Keratinocyte (primary cell): ENCODE measurements at regions not wholly inside any gene's neighbourhood (a gene's known extent, or its start where the extent isn't known, plus 50 kb on each side); places are given as distances from the start of the nearest gene placed in this dataset.

Experiments used
- CTCF ChIP-seq, 3 experiments: IDR thresholded peaks in 1 of 3; conservative IDR thresholded peaks in 1 of 3; optimal IDR thresholded peaks in 1 of 3; 2 replicates in 2 of 3; 3 replicates in 1 of 3; pipeline versions ENCODE3 to v1.5.1; 2011; ENCODE audit warnings: low read length in 3 of 3, mild to moderate bottlenecking in 3 of 3, moderate library complexity in 2 of 3, control low read depth in 1 of 3, inconsistent platforms in 1 of 3; ENCODE audit not compliant: insufficient read depth in 2 of 3; ENCODE audit errors: extremely low read depth in 1 of 3
- EZH2 ChIP-seq: IDR thresholded peaks from one replicate; pipeline ENCODE4 v1.6.1; 2012; ENCODE audit warnings: inconsistent platforms, mild to moderate bottlenecking, low read length, moderate library complexity

DNA sequence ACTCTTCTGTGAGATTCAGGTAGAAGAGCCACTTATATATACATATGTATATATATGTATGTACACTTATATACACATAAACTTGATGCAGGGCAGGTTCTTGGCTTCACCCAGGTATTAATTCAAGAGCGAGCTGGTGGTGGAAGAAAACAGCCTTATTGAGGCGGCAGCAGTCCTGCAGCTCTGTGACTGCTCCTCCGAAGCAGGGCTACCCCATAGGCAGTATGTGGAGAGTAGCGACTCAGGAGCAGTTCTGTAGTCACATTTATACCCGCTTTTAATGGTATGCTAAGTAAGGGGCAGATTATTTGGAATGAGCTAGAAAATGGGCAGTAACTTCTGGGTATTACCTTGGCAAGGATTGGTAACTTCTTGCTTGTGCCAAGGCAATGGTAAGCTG is 280.6 kb upstream of the TFPI start:
- TF ChIP-seq CTCF (optimal IDR thresholded peaks at IDR 0.05 in 1 of 3, IDR thresholded peaks at IDR 0.05 in 1 of 3, conservative IDR thresholded peaks at IDR 0.05 in 1 of 3; ENCODE audit: extremely low read depth in 1 of 3, insufficient read depth in 2 of 3, low read length in 3 of 3) = no peak
- no peak for TF ChIP-seq EZH2
